ENCODE measurements at regions not wholly inside any gene's neighbourhood (a gene's known extent, or its start where the extent isn't known, plus 50 kb on each side); places are given as distances from the start of the nearest gene placed in this dataset.

DNA sequence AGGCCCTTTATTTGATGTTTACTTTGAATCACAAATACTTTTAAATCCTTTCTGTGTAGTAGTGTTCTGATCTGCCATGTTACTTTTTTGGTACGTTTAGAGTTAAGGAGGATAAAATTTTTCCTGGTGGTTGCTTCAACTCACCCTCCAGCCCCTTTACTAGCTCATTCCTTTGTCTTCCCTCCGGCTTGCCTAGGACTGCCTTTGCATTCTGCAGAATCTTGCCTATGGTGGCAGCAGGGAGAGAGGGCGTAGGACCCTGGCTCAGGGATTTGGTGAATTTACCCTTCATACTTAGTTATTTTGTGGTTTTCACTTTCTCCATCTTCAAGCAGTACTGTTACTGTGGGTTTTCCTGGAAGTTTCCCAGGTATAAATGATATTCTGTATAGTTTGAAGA, 833.5 kb downstream of the XPNPEP1 start:
- Histone ChIP-seq H3K27me3 (ENCODE audit: insufficient read depth, poor library complexity, severe bottlenecking) (no peaks in the 10 kb centered on the region), H3K4me1 (ENCODE audit: insufficient read depth, poor library complexity, severe bottlenecking) (no peaks in the 10 kb centered on the region), H3K36me3 (ENCODE audit: low read depth) (no peaks in the 10 kb centered on the region), H3K9me3 (ENCODE audit: severe bottlenecking) (no peaks in the 10 kb centered on the region), H3K27ac (ENCODE audit: poor library complexity, severe bottlenecking) (no peak overlapping the region), H3K4me3 (ENCODE audit: severe bottlenecking) (no peak overlapping the region)
- TF ChIP-seq, protein P1, sequence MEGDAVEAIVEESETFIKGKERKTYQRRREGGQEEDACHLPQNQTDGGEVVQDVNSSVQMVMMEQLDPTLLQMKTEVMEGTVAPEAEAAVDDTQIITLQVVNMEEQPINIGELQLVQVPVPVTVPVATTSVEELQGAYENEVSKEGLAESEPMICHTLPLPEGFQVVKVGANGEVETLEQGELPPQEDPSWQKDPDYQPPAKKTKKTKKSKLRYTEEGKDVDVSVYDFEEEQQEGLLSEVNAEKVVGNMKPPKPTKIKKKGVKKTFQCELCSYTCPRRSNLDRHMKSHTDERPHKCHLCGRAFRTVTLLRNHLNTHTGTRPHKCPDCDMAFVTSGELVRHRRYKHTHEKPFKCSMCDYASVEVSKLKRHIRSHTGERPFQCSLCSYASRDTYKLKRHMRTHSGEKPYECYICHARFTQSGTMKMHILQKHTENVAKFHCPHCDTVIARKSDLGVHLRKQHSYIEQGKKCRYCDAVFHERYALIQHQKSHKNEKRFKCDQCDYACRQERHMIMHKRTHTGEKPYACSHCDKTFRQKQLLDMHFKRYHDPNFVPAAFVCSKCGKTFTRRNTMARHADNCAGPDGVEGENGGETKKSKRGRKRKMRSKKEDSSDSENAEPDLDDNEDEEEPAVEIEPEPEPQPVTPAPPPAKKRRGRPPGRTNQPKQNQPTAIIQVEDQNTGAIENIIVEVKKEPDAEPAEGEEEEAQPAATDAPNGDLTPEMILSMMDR (IDR thresholded peaks at IDR 0.05; ENCODE audit: poor library complexity, severe bottlenecking), result no peak
- no peak for DNase-seq (ENCODE audit: low spot score)
- no peak for ATAC-seq (ENCODE audit: low read depth)

DNA sequence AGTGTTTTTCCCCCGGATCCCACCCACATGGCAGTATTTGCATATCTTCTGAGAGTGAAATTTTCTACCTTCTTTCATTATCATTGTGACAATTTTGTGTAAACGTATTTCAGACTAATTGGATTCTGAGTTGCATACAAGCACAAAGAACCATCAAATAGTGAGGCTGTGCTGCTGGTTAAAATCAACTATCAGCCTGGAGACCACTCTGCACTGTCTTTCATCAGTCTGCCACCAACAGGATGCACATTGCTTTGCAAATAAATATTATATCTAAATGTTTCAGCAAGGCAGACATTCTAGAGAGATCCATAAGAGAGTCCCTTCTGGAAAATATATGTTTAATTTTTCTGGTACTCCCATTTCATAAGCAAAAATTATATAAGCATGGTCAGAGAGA, 851.8 kb downstream of the XPNPEP1 start:
- no peak for ATAC-seq (ENCODE audit: low read depth)
- TF ChIP-seq, protein P1 (IDR thresholded peaks at IDR 0.05; ENCODE audit: poor library complexity, severe bottlenecking), result no peak
- Histone ChIP-seq H3K9me3 (ENCODE audit: severe bottlenecking) (no peaks in the 10 kb centered on the region), H3K4me1 (ENCODE audit: insufficient read depth, poor library complexity, severe bottlenecking) (no peaks in the 10 kb centered on the region), H3K27ac (ENCODE audit: poor library complexity, severe bottlenecking) (no peak overlapping the region), H3K36me3 (ENCODE audit: low read depth) (no peaks in the 10 kb centered on the region), H3K27me3 (ENCODE audit: insufficient read depth, poor library complexity, severe bottlenecking) (no peaks in the 10 kb centered on the region), H3K4me3 (ENCODE audit: severe bottlenecking) (no peak overlapping the region)
- DNase-seq (ENCODE audit: low spot score), result no peak

DNA sequence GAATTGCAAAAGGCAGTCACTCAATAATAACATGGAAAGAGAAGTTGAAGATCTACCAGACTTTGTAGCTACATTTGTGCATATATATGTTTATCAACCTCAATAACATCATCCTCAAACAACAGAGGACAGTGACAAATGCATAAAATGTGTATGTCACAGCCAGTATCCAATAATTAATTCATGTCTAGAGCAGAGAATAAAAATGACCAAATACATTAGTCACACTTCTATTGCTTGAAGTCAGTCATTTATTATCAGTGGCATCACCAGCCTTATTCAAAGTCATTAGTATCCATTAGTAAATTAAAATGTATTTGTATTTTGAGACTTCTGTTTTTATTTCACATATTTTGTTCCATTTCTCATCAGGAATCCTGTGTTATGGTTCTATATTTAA, 852.8 kb downstream of the XPNPEP1 start:
- Histone ChIP-seq H3K36me3 (ENCODE audit: low read depth) (no peaks in the 10 kb centered on the region), H3K9me3 (ENCODE audit: severe bottlenecking) (no peaks in the 10 kb centered on the region), H3K27ac (ENCODE audit: poor library complexity, severe bottlenecking) (no peak overlapping the region), H3K4me3 (ENCODE audit: severe bottlenecking) (no peak overlapping the region), H3K4me1 (ENCODE audit: insufficient read depth, poor library complexity, severe bottlenecking) (no peaks in the 10 kb centered on the region), H3K27me3 (ENCODE audit: insufficient read depth, poor library complexity, severe bottlenecking) (no peaks in the 10 kb centered on the region)
- ATAC-seq (ENCODE audit: low read depth), result no peak
- DNase-seq (ENCODE audit: low spot score), result no peak
- TF ChIP-seq, protein P1 (IDR thresholded peaks at IDR 0.05; ENCODE audit: poor library complexity, severe bottlenecking), result no peak

DNA sequence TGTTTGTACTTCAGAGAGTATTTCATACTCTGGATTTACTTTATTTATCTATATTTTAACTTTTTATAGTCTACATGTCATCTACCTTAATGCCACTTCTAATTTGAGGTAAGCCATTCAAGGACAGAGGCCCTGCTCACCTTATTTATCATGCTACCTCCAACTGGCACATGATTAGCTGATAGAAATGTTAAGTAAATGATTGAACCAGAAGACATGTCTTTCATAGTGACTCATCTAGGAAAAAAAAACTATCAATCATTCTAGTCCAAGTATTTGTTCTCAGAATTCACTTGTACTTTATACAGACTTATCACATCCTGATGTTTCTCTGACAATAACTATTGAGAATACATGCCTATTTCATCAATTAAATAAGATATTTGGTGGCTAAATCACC, 856.3 kb downstream of the XPNPEP1 start:
- no peak for DNase-seq (ENCODE audit: low spot score)
- H3K27ac ChIP-seq (ENCODE audit: poor library complexity, severe bottlenecking), result no peak overlapping the region
- TF ChIP-seq, protein P1 (IDR thresholded peaks at IDR 0.05; ENCODE audit: poor library complexity, severe bottlenecking), result no peak
- no peaks in the 10 kb centered on the region for H3K36me3 ChIP-seq (ENCODE audit: low read depth)
- ATAC-seq (ENCODE audit: low read depth), result no peak
- H3K9me3 ChIP-seq (ENCODE audit: severe bottlenecking), result no peaks in the 10 kb centered on the region
- H3K4me3 ChIP-seq (ENCODE audit: severe bottlenecking), result no peak overlapping the region
- no peaks in the 10 kb centered on the region for H3K27me3 ChIP-seq (ENCODE audit: insufficient read depth, poor library complexity, severe bottlenecking)
- H3K4me1 ChIP-seq (ENCODE audit: insufficient read depth, poor library complexity, severe bottlenecking), result no peaks in the 10 kb centered on the region

DNA sequence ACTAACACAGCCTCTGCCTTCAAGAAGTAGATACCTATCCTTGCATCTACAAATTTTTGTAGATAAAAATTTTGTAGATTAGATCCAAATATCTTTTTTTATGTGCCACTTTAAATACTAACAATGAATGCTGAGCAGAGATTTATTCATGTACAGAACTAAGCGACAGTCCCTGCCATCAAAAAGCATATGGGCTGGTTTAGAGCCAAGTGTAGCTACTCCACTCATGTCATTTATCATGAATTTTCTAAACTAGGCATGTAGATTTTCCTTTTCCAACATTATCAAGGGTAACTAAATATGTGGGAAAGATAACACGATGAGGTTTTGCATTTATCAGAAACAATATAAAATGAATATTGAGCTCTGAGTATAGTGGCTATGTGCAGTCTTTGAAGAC, 857.5 kb downstream of the XPNPEP1 start:
- TF ChIP-seq, protein P1 (IDR thresholded peaks at IDR 0.05; ENCODE audit: poor library complexity, severe bottlenecking), result no peak
- no peak overlapping the region for H3K27ac ChIP-seq (ENCODE audit: poor library complexity, severe bottlenecking)
- DNase-seq (ENCODE audit: low spot score) (no peak), ATAC-seq (ENCODE audit: low read depth) (no peak)
- H3K36me3 ChIP-seq (ENCODE audit: low read depth), result no peaks in the 10 kb centered on the region
- no peaks in the 10 kb centered on the region for H3K9me3 ChIP-seq (ENCODE audit: severe bottlenecking)
- no peaks in the 10 kb centered on the region for H3K4me1 ChIP-seq (ENCODE audit: insufficient read depth, poor library complexity, severe bottlenecking)
- no peak overlapping the region for H3K4me3 ChIP-seq (ENCODE audit: severe bottlenecking)
- no peaks in the 10 kb centered on the region for H3K27me3 ChIP-seq (ENCODE audit: insufficient read depth, poor library complexity, severe bottlenecking)
